Peyer's patch (tissue), 4 donors: ENCODE measurements at regions not wholly inside any gene's neighbourhood (a gene's known extent, or its start where the extent isn't known, plus 50 kb on each side); places are given as distances from the start of the nearest gene placed in this dataset.

Experiments
- POLR2A ChIP-seq, 2 donors: fragments of 450-650 bp; IDR thresholded peaks; one replicate each; pipeline ENCODE4 v1.5.1; 2017; ENCODE audit warnings: antibody characterized with exemption in 2 of 2, mild to moderate bottlenecking in 2 of 2, moderate library complexity in 2 of 2
- TF ChIP-seq, protein P1 (sequence below), 6 experiments: fragments of 450-650 bp in 4 of 6; fragments of 200-600 bp in 2 of 6; sonication (generic) in 1 of 6; IDR thresholded peaks; one replicate each; pipeline ENCODE4 v1.5.1; 2017 to 2019; ENCODE audit warnings: antibody characterized with exemption in 6 of 6, mild to moderate bottlenecking in 3 of 6, moderate library complexity in 1 of 6

DNA sequence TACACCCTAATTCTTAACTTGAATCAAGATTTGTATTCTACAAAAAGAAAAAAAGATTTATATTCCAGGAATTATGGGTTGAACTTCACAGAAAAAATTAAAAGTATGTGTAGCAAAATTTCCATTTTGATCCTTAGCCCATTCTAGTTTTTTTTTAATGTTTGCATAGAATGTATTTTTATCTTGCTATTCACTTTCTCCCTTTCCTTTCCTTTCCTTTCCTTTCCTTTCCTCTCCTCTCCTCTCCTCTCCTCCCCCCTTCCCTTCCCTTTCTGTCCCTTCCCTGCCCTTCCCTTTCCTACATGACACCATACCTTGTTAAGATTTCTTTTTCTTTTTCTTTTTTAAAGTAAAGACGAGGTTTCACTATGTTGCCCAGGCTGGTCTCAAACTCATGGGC lies 542.5 kb upstream of the PTGER4 start:
- TF ChIP-seq, protein P1, sequence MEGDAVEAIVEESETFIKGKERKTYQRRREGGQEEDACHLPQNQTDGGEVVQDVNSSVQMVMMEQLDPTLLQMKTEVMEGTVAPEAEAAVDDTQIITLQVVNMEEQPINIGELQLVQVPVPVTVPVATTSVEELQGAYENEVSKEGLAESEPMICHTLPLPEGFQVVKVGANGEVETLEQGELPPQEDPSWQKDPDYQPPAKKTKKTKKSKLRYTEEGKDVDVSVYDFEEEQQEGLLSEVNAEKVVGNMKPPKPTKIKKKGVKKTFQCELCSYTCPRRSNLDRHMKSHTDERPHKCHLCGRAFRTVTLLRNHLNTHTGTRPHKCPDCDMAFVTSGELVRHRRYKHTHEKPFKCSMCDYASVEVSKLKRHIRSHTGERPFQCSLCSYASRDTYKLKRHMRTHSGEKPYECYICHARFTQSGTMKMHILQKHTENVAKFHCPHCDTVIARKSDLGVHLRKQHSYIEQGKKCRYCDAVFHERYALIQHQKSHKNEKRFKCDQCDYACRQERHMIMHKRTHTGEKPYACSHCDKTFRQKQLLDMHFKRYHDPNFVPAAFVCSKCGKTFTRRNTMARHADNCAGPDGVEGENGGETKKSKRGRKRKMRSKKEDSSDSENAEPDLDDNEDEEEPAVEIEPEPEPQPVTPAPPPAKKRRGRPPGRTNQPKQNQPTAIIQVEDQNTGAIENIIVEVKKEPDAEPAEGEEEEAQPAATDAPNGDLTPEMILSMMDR (IDR thresholded peaks at IDR 0.05): no peak
- TF ChIP-seq POLR2A (IDR thresholded peaks at IDR 0.05): no peak
